CD14-positive monocyte (primary cell): ENCODE measurements at regions not wholly inside any gene's neighbourhood (a gene's known extent, or its start where the extent isn't known, plus 50 kb on each side); places are given as distances from the start of the nearest gene placed in this dataset.

Experiments used
- DNase-seq, 3 donors: peaks; one replicate each; pipeline ENCODE4 v3.0.0-alpha.2; 2011 to 2022
- H2AFZ ChIP-seq: 2 replicates; pipeline ENCODE4 v1.6.0; 2012; ENCODE audit warnings: mild to moderate bottlenecking, low read depth, low read length, inconsistent platforms; ENCODE audit not compliant: insufficient read depth, poor library complexity, severe bottlenecking
- H3K27ac ChIP-seq, 2 donors: 1 replicate in 1 of 2; 2 replicates in 1 of 2; pipeline ENCODE4 v1.5.1; 2012 to 2013; ENCODE audit warnings: low read length in 2 of 2, control low read depth in 1 of 2, inconsistent platforms in 1 of 2, low read depth in 1 of 2, mild to moderate bottlenecking in 1 of 2
- H3K27me3 ChIP-seq, 2 donors: one replicate each; pipeline versions ENCODE4 v1.6.0 to v1.6.1; 2011 to 2013; ENCODE audit warnings: low read length in 2 of 2; ENCODE audit not compliant: control insufficient read depth in 2 of 2, insufficient read depth in 2 of 2
- H3K36me3 ChIP-seq, 2 donors: replicated peaks in 1 of 2; 1 replicate in 1 of 2; 2 replicates in 1 of 2; pipeline versions ENCODE4 v1.5.1 to v1.6.1; 2012 to 2013; ENCODE audit warnings: low read length in 2 of 2, control low read depth in 1 of 2, inconsistent platforms in 1 of 2, mild to moderate bottlenecking in 1 of 2; ENCODE audit not compliant: insufficient read depth in 2 of 2, control insufficient read depth in 1 of 2
- H3K4me1 ChIP-seq, 2 donors: 1 replicate in 1 of 2; 2 replicates in 1 of 2; pipeline versions ENCODE4 v1.5.1 to v1.6.1; 2012 to 2013; ENCODE audit warnings: low read length in 2 of 2, control low read depth in 1 of 2, inconsistent platforms in 1 of 2, mild to moderate bottlenecking in 1 of 2, moderate library complexity in 1 of 2; ENCODE audit not compliant: insufficient read depth in 2 of 2, control insufficient read depth in 1 of 2
- H3K4me2 ChIP-seq: replicated peaks from 2 replicates; pipeline ENCODE3; 2012; ENCODE audit warnings: low read length, moderate library complexity, mild to moderate bottlenecking; ENCODE audit not compliant: poor library complexity, severe bottlenecking; ENCODE audit errors: extremely low read depth
- H3K4me3 ChIP-seq, 3 experiments: fragments of 200-600 bp in 1 of 3; sonication (generic) in 1 of 3; replicated peaks in 1 of 3; 1 replicate in 2 of 3; 2 replicates in 1 of 3; pipeline ENCODE4 v1.5.1; 2011 to 2013; ENCODE audit warnings: low read length in 3 of 3, mild to moderate bottlenecking in 3 of 3, control low read depth in 2 of 3, low read depth in 2 of 3, inconsistent platforms in 1 of 3, moderate library complexity in 1 of 3
- H3K79me2 ChIP-seq: 2 replicates; pipeline ENCODE4 v1.6.0; 2012; ENCODE audit warnings: mild to moderate bottlenecking, control low read depth, inconsistent platforms, low read length, moderate library complexity; ENCODE audit not compliant: insufficient read depth
- H3K9ac ChIP-seq: 2 replicates; pipeline ENCODE4 v1.6.0; 2017; ENCODE audit warnings: low read length, mild to moderate bottlenecking; ENCODE audit not compliant: insufficient read depth, poor library complexity, severe bottlenecking
- H3K9me3 ChIP-seq, 2 donors: replicated peaks in 1 of 2; 1 replicate in 1 of 2; 2 replicates in 1 of 2; pipeline versions ENCODE4 v1.5.1 to v1.6.1; 2012 to 2013; ENCODE audit warnings: low read length in 2 of 2, control low read depth in 1 of 2; ENCODE audit not compliant: control insufficient read depth in 1 of 2, insufficient read depth in 1 of 2
- H4K20me1 ChIP-seq: 2 replicates; pipeline ENCODE4 v1.6.0; 2012; ENCODE audit warnings: mild to moderate bottlenecking, low read length, control low read depth, moderate library complexity; ENCODE audit not compliant: insufficient read depth
- H3K27ac Mint-ChIP-seq, 7 donors: one replicate each; pipeline ENCODE4 v1.8.0; 2020; ENCODE audit warnings: mild to moderate bottlenecking in 7 of 7, mixed read lengths in 7 of 7, moderate library complexity in 6 of 7, inconsistent platforms in 2 of 7
- H3K27me3 Mint-ChIP-seq, 3 donors: one replicate each; pipeline ENCODE4 v1.8.0; 2021 to 2022; ENCODE audit warnings: low read depth in 3 of 3, mild to moderate bottlenecking in 3 of 3, mixed read lengths in 3 of 3, moderate library complexity in 3 of 3, inconsistent platforms in 1 of 3
- H3K36me3 Mint-ChIP-seq, 2 donors: one replicate each; pipeline ENCODE4 v1.8.0; 2020; ENCODE audit warnings: mixed read lengths in 2 of 2, inconsistent platforms in 1 of 2, mild to moderate bottlenecking in 1 of 2
- H3K4me1 Mint-ChIP-seq: one replicate; pipeline ENCODE4 v1.8.0; 2020; ENCODE audit warnings: mild to moderate bottlenecking, mixed read lengths
- H3K4me3 Mint-ChIP-seq, 2 donors: one replicate each; pipeline ENCODE4 v1.8.0; 2020; ENCODE audit warnings: mild to moderate bottlenecking in 2 of 2, mixed read lengths in 2 of 2, moderate library complexity in 1 of 2
- H3K9me3 Mint-ChIP-seq, 7 donors: one replicate each; pipeline ENCODE4 v1.8.0; 2020 to 2022; ENCODE audit warnings: mixed read lengths in 7 of 7, mild to moderate bottlenecking in 6 of 7, moderate library complexity in 6 of 7, inconsistent platforms in 2 of 7
- WGBS: methylation state at CpG from one replicate; pipeline ENCODE4 v1.1.5; 2013; ENCODE audit warnings: missing lambda C conversion rate; ENCODE audit not compliant: insufficient coverage; 5-methylcytosine and 5-hydroxymethylcytosine counted together
- intact Hi-C, 2 donors: fragments of 100-400 bp; cut with micrococcal nuclease; formaldehyde crosslinking; loops; one replicate each; pipeline versions ENCODE4 v1.15.0 to v1.15.1; 2023
- TF ChIP-seq, protein P1 (sequence below): fragments of 200-600 bp; IDR thresholded peaks from one replicate; pipeline ENCODE4 v1.8.0; 2022; ENCODE audit warnings: antibody characterized with exemption, mild to moderate bottlenecking

DNA sequence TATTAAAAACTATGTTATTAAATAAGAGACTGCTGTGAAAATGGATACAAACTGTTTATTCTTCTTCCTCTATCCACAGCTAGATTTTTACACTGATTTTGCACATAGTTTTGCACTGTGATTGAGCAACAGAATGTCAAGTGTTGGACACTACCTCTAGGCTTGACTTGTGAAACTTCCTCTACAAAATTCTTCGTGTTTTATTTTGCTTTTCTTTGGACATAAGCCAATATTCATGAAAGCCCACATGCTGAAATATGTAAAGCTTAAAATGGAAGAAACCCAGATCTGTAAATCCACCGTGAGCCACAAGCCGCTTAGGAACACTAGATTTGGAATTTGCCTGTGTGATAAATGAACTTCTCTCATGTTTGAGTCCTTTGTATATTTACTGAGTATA, 849.4 kb downstream of the FSTL5 start:
- Histone ChIP-seq H3K4me2 (no peak overlapping the region), H3K36me3 (no peaks in the 10 kb centered on the region), H2AFZ (no peak overlapping the region), H4K20me1 (no peaks in the 10 kb centered on the region), H3K27ac (no peak overlapping the region), H3K27me3 (no peaks in the 10 kb centered on the region), H3K79me2 (no peaks in the 10 kb centered on the region), H3K9ac (no peak overlapping the region), H3K4me3 (no peak overlapping the region), H3K9me3 (no peaks in the 10 kb centered on the region), H3K4me1 (no peaks in the 10 kb centered on the region)
- WGBS = no CpG with 5 or more reads among the region's 3 CpGs
- Mint-ChIP-seq H3K36me3 (no peaks in the 10 kb centered on the region), H3K27me3 (no peaks in the 10 kb centered on the region), H3K4me1 (peaks cover 2% of the 10 kb centered on the region), H3K27ac (no peak overlapping the region), H3K9me3 (no peaks in the 10 kb centered on the region), H3K4me3 (no peak overlapping the region)
- DNase-seq = no peak
- TF ChIP-seq, protein P1, sequence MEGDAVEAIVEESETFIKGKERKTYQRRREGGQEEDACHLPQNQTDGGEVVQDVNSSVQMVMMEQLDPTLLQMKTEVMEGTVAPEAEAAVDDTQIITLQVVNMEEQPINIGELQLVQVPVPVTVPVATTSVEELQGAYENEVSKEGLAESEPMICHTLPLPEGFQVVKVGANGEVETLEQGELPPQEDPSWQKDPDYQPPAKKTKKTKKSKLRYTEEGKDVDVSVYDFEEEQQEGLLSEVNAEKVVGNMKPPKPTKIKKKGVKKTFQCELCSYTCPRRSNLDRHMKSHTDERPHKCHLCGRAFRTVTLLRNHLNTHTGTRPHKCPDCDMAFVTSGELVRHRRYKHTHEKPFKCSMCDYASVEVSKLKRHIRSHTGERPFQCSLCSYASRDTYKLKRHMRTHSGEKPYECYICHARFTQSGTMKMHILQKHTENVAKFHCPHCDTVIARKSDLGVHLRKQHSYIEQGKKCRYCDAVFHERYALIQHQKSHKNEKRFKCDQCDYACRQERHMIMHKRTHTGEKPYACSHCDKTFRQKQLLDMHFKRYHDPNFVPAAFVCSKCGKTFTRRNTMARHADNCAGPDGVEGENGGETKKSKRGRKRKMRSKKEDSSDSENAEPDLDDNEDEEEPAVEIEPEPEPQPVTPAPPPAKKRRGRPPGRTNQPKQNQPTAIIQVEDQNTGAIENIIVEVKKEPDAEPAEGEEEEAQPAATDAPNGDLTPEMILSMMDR = no peak
- intact Hi-C loops = no loop called here

DNA sequence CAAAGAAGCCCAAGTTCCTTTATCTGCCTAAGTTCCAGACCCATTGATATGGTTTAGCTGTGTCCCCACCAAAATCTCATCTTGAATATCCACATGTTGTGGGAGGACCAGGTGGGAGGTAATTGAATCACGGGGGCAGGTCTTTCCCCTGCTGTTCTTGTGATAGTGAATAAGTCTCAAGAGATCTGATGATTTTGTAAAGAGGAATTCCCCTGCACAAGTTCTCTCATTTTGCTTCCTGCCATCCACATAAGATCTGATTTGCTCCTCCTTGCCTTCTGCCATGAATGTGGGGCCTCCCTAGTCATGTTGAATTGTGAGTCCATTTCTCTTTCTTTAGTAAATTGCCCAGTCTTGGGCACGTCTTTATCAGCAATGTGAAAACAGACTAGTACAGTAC, 860.2 kb downstream of the FSTL5 start:
- H2AFZ ChIP-seq = no peak overlapping the region
- DNase-seq = no peak
- no peak overlapping the region for H3K4me2 ChIP-seq
- no peak overlapping the region for H3K4me3 ChIP-seq
- Mint-ChIP-seq H3K9me3 (peaks cover 0 to 13% (median 4%) of the 10 kb centered on the region in 7 donors), H3K4me1 (no peaks in the 10 kb centered on the region), H3K27me3 (peaks cover 0 to 4% (median 0%) of the 10 kb centered on the region in 3 donors), H3K36me3 (no peaks in the 10 kb centered on the region), H3K4me3 (no peak overlapping the region), H3K27ac (peak overlapping the region in 1 of 7 donors; percentile 8)
- peaks cover 5 to 10% of the 10 kb centered on the region in 2 donors for H3K9me3 ChIP-seq
- 83% methylated on average over 1 of the region's 2 CpGs for WGBS
- H3K4me1 ChIP-seq = no peaks in the 10 kb centered on the region
- no peak overlapping the region for H3K27ac ChIP-seq
- no peaks in the 10 kb centered on the region for H4K20me1 ChIP-seq
- H3K9ac ChIP-seq = no peak overlapping the region
- intact Hi-C loops = no loop called here
- no peaks in the 10 kb centered on the region for H3K27me3 ChIP-seq
- H3K79me2 ChIP-seq = no peaks in the 10 kb centered on the region
- no peaks in the 10 kb centered on the region for H3K36me3 ChIP-seq
- TF ChIP-seq, protein P1 = no peak
